ENCODE measurements at regions not wholly inside any gene's neighbourhood (a gene's known extent, or its start where the extent isn't known, plus 50 kb on each side); places are given as distances from the start of the nearest gene placed in this dataset.

DNA sequence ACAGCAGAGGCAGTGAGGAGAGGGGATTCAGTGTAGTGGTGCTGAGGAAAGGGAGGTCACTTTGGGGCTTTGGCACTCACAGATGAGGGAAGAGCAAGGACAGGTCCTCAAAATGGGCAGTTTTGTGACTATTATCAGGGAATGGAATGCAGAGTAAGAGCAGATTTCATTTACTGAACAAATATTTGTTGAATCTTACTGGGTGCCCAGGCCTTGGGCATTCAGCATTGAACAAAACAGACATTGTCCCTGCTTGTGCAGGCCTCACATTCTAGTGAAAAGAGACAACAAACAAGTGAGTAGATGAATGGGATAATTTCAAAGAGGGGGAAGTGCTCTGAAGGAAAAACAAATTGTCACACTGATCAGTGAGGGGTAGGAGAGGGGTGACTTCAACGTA, 404.1 kb downstream of the DMRT2 start:
- TF ChIP-seq CTCF (conservative IDR thresholded peaks at IDR 0.05; ENCODE audit: low read depth, low read length) (no peak), EZH2phosphoT487 (IDR thresholded peaks at IDR 0.05; ENCODE audit: borderline replicate concordance, low read length) (no peak)
